T follicular helper cell (primary cell): ENCODE measurements at regions not wholly inside any gene's neighbourhood (a gene's known extent, or its start where the extent isn't known, plus 50 kb on each side); places are given as distances from the start of the nearest gene placed in this dataset.

Experiments
- DNase-seq: peaks from one replicate; pipeline ENCODE4 v3.0.0-alpha.2; 2020; ENCODE audit warnings: low read depth

GRCh38 chr4:114535725-114536124, 62.9 kb upstream of the UGT8 start:
- no peak for DNase-seq

GRCh38 chr4:114537352-114537751, 61.3 kb upstream of the UGT8 start:
- no peak for DNase-seq

DNA sequence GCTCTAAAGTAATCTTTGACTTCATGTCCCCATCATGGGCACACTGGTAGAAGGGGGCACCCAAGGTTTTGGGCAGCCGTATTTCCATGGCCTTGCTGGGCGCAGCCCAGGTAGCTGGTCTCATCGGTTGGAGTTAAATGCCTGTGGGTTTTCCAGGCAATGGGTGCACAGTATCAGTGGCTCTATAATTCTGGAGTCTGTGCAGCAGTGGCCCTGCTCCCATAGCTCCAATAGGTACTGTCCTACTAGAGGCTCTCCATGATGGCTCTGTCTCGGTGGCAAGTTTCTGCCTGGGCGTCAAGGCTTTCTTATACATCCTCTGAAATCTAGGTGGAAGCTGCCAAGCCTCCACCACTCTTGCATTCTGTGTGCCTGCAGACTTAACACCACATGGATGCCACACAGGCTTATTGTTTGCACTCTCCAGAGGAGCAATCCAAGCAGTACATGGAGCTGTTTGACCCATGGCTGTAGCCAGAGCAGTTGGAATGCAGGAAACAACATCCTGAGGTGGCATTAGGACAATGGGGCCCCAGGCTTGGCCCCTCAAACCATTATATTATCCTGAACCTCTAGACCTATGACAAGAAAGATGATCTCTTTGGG, 60.5 kb upstream of the UGT8 start:
- DNase-seq, result no peak

DNA sequence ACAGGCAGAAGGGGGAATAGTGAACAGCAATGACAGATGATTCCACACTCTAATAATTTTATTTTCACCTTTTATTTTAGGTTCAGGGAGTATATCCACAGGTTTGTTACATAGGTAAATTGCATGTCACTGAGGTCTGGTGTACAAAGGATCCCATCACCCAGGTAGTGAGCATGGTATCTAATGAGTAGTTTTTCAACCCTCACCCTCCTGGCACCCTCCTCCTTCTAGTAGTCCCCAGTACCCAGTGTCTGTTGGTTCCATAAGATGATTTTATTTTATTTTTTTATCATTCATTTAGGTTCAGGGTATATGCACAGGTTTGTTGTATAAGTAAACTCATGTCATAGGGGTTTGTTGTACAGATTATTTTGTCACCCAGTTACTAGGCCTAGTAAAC, 58.6 kb upstream of the UGT8 start:
- DNase-seq, result no peak

DNA sequence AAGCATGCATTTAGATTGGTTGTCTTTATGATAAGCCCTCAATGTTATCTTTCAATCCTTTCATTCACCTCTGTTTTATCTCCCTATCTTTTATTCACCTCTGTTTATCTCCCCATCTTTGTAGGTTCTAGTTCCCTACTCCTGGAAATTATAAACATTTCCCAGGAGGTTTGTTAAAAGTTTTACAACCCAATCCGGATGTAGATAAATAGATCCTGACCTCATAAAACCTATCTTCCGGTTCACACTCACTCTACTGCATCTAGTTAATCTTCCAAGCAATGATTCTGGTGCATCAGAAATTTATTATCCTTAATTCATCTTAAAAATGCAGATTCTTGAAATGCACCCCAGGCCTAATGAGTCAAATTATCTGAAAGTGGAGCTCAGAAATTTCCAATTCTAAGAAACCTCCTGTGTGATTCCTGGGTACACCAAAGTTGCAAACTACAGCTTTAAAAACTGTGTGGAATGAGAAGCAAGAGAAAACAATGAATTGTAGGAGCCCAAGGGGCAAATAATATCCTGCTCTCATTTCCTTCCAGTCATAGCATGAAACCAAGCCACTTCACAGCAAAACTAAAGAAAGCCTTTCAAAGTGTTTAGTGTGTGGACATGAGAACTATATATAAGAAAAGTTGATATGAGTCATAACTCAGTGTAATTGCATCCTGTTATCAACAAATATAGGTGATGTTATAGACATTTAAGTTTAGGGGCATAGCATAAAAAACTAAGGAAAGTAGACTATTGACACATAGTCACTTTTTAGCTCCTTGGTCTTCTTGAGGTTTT, 51.1 kb upstream of the UGT8 start:
- DNase-seq, result no peak
